ENCODE measurements at regions not wholly inside any gene's neighbourhood (a gene's known extent, or its start where the extent isn't known, plus 50 kb on each side); places are given as distances from the start of the nearest gene placed in this dataset.

GRCh38 chr10:84084342-84084741, 55.0 kb upstream of the GHITM start:
- H3K4me1 ChIP-seq (ENCODE audit: insufficient read depth, poor library complexity, severe bottlenecking): no peaks in the 10 kb centered on the region
- no peak for TF ChIP-seq CTCF (IDR thresholded peaks at IDR 0.05; ENCODE audit: poor library complexity, severe bottlenecking)
- no peaks in the 10 kb centered on the region for H3K27me3 ChIP-seq (ENCODE audit: insufficient read depth, poor library complexity, severe bottlenecking)
- DNase-seq (ENCODE audit: low spot score) (no peak), ATAC-seq (ENCODE audit: low read depth) (no peak)
- H3K27ac ChIP-seq (ENCODE audit: poor library complexity, severe bottlenecking): no peak overlapping the region
- no peaks in the 10 kb centered on the region for H3K36me3 ChIP-seq (ENCODE audit: low read depth)
- H3K9me3 ChIP-seq (ENCODE audit: severe bottlenecking): no peaks in the 10 kb centered on the region
- H3K4me3 ChIP-seq (ENCODE audit: severe bottlenecking): no peak overlapping the region

DNA sequence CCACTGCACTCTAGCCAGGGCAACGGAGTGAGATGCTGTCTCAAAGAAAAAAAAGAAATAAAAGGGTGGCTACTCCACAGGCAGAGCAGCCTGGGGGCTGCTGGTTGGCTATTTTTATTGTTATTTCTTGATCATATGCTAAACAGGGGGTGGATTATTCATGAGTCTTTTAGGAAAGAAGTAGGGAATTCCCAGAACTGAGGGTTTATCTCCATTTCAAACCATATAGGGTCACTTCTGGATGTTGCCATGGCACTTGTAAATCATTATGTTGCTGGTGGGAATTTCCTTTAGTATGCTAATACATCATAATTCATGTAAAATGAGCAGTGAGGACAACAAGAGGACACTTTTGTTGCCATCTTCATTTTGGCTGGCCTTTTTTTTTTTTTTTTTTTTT, 52.1 kb upstream of the GHITM start:
- no peaks in the 10 kb centered on the region for H3K9me3 ChIP-seq (ENCODE audit: severe bottlenecking)
- no peaks in the 10 kb centered on the region for H3K27me3 ChIP-seq (ENCODE audit: insufficient read depth, poor library complexity, severe bottlenecking)
- DNase-seq (ENCODE audit: low spot score) (no peak), ATAC-seq (ENCODE audit: low read depth) (no peak)
- H3K27ac ChIP-seq (ENCODE audit: poor library complexity, severe bottlenecking): no peak overlapping the region
- H3K4me3 ChIP-seq (ENCODE audit: severe bottlenecking): no peak overlapping the region
- H3K4me1 ChIP-seq (ENCODE audit: insufficient read depth, poor library complexity, severe bottlenecking): no peaks in the 10 kb centered on the region
- H3K36me3 ChIP-seq (ENCODE audit: low read depth): no peaks in the 10 kb centered on the region
- no peak for TF ChIP-seq CTCF (IDR thresholded peaks at IDR 0.05; ENCODE audit: poor library complexity, severe bottlenecking)

- H3K27me3 ChIP-seq (ENCODE audit: insufficient read depth, poor library complexity, severe bottlenecking): no peaks in the 10 kb centered on the region
- H3K36me3 ChIP-seq (ENCODE audit: low read depth): no peaks in the 10 kb centered on the region
- H3K27ac ChIP-seq (ENCODE audit: poor library complexity, severe bottlenecking): no peak overlapping the region
- DNase-seq (ENCODE audit: low spot score) (no peak), ATAC-seq (ENCODE audit: low read depth) (no peak)
- no peaks in the 10 kb centered on the region for H3K4me1 ChIP-seq (ENCODE audit: insufficient read depth, poor library complexity, severe bottlenecking)
- H3K4me3 ChIP-seq (ENCODE audit: severe bottlenecking): no peak overlapping the region
- no peaks in the 10 kb centered on the region for H3K9me3 ChIP-seq (ENCODE audit: severe bottlenecking)
- TF ChIP-seq CTCF (IDR thresholded peaks at IDR 0.05; ENCODE audit: poor library complexity, severe bottlenecking): no peak
Measured at GRCh38 chr10:84088626-84089025, 50.7 kb upstream of the GHITM start.

GRCh38 chr10:84089162-84089561, 50.1 kb upstream of the GHITM start:
- Histone ChIP-seq H3K27ac (ENCODE audit: poor library complexity, severe bottlenecking) (no peak overlapping the region), H3K9me3 (ENCODE audit: severe bottlenecking) (no peaks in the 10 kb centered on the region), H3K27me3 (ENCODE audit: insufficient read depth, poor library complexity, severe bottlenecking) (no peaks in the 10 kb centered on the region), H3K4me1 (ENCODE audit: insufficient read depth, poor library complexity, severe bottlenecking) (no peaks in the 10 kb centered on the region), H3K4me3 (ENCODE audit: severe bottlenecking) (no peak overlapping the region), H3K36me3 (ENCODE audit: low read depth) (no peaks in the 10 kb centered on the region)
- no peak for TF ChIP-seq CTCF (IDR thresholded peaks at IDR 0.05; ENCODE audit: poor library complexity, severe bottlenecking)
- no peak for DNase-seq (ENCODE audit: low spot score)
- no peak for ATAC-seq (ENCODE audit: low read depth)

All from RWPE2 (cell line).